Amygdala (tissue), 56 donors: ENCODE measurements at regions not wholly inside any gene's neighbourhood (a gene's known extent, or its start where the extent isn't known, plus 50 kb on each side); places are given as distances from the start of the nearest gene placed in this dataset.

Source experiments
- DNase-seq, 56 donors: peaks; one replicate each; lab custom pipeline; 2025; lab: John Stamatoyannopoulos, UW

DNA sequence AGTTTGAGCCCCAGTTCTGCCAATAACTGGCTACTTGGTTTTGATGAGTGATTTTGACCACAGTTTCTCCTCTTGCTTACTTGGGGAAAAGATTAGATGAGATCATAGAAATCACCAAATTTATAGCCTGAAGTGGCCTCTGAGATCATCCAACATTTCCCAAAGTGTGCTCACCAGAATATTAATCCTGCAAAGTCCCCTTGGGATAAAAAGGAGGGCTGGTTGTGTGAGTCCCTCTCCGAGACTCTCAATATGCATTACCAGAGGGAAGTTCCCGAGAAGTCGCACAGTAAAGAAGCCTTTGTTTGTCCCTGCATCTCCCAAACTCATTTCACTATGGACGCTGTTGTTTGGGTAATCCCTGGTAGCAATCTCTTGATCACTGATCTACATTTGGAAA, 88.4 kb upstream of the ADRA1B start:
- DNase-seq = no peak

- DNase-seq = no peak
Observed at GRCh38 chr5:159832073-159832472, 84.2 kb upstream of the ADRA1B start.

DNA sequence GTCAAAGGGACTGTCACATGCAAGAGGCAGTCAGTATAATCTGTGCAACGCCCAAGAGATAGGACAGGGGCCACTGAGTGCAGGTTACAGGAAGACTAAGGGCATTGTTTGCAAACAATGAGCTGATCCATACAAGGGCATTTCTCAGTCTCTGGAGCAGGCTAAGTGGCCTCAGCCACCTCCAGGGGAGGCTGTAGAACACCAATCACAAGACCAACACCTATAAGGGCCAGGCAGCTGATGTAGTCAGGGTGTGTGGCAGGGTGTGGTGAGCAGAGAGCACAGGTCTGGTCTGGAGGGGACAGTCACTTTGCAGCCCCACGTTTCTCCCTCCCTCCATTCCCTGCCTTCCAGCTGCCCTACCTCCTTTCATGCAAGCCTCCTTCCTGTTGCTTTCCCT, 83.2 kb upstream of the ADRA1B start:
- DNase-seq = no peak

DNA sequence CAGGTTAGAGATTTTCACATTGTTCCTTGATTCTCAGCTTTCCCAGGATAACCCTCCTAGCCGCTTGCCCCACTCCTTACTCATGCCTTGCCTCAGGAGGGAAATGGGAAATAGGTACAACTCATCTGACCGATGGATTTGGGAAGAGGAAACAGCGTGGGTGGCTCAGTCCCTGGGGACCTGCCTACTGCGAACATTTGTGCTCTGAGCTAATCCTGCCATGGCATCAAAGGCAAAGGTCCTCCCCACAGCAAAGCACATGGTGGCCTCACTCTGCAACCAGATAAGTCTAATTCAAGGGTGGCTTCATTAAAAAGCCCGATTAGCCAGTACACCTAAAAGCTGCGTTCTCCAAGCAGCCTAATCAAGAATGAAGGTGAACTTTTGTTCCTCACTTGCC, 82.4 kb upstream of the ADRA1B start:
- no peak for DNase-seq

DNA sequence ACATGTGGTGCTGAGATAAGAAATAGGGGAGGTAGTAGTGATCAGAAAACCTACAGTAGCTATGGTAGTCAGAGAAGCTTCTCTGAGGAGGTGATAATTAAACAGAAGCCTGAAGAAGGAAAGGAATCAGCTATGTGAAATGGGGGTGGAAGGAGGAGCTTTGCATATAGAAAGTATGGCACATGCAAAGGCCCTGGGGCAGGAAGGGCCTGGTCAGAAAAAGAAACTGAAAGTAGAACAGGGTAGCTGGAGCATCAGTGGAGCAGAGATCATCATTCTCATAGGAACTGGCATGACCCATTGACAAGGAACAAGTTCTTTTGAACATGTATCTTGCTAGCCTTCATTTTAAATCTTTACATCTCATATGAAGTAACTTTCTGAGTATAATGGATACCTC, 80.7 kb upstream of the ADRA1B start:
- DNase-seq = no peak

- DNase-seq = no peak
Observed at GRCh38 chr5:159836691-159837090, 79.6 kb upstream of the ADRA1B start.

- DNase-seq = no peak
Observed at GRCh38 chr5:159837860-159838259, 78.4 kb upstream of the ADRA1B start.

DNA sequence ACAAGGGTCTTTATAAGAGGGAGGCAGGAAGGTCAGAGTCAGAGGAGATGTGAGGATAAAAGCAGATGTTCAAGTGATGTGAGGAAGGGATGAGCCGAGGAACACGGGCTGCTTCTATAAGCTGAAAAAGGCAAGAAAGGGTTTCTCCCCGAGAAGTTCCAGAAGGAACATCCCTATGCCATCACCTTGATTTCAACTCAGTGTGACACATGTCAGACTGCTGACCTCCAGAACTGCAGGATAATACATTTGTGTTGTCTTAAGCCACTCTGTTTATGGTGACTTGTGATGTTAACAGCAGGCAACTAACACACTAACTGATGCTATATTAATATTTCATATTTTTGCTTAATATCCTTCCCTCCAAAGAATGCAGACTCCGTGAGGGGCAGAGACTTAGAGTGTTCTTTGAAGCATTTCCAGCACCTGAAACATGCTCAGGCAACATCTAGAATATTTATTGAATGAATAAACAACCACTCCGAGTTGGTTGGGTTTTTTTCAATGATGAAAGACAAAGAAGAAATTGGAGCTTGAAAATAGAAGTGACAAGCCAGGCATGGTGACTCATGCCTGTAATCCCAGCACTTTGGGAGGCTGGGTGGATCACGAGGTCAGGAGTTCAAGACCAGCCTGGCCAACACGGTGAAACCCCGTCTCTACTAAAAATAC, 77.6 kb upstream of the ADRA1B start:
- no peak for DNase-seq

- no peak for DNase-seq
Observed at GRCh38 chr5:159844267-159845121, 71.8 kb upstream of the ADRA1B start.

DNA sequence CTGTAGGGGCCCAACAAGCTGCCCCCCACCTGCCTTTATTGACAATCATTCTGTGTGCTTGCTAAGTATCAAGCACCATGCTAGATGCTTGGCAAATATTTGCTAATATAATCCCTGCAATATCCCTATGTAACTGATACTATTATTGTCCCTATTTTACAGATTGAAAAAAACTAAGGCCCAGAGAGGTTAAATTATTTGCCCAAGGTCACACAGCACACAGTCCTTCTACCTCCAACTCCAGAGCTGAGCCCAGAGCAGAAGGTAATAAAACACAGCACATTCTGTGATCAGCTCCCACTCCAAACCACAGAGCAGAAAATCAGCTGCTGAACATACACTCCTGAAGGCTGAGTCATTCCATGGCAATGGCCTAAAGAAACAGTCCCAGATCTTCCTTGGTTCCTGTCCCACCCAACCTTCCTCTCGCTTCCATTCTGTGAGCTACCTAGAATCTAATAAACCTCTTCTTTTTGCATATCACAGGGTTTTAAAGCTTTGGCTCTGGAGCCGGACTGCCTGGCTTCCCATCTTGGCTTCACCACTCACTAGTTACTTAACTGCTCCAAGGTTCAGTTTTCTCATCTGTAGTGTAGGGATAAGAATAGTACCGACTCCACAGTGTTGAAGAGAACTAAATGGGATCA, 66.7 kb upstream of the ADRA1B start:
- no peak for DNase-seq

DNA sequence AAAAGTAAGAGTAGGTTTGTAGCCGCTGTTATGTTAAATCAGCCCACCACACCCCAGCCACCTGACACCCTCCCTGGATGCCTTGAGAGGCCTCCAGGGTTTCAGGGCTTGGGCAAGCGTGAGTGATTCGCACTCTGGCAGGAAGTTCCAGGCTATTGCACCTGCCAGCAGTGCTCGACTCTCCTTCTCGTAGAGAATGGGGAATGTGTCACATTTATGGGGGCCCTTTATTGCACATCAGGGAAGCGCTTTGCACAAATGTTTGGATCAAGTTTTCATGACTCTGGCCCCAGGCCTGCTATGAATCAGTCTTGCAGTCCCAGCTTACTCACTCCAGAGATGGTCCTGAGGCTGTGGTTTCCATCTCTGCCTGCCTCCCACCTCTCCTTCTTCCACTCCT, 66.1 kb upstream of the ADRA1B start:
- no peak for DNase-seq

GRCh38 chr5:159851053-159851452, 65.2 kb upstream of the ADRA1B start:
- no peak for DNase-seq

DNA sequence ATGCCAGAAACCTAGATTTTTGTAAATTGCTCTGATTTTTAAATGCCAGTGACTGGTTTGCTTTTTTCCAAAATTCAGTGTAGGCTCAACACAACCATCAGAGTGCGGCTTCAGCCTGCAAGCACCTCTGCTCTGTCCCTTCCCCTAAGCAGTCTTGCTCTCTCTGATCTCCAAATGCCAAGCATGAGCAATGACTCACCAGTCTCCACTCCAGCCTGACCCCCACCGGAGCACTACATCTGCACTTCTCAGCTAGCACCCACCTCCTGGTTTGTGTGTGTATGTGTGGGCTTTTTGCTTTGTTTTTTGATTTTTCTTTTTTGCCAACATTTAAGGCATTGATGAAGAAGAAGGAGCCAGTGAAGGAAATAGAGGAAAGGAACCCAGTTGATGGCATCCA, 61.4 kb upstream of the ADRA1B start:
- no peak for DNase-seq

DNA sequence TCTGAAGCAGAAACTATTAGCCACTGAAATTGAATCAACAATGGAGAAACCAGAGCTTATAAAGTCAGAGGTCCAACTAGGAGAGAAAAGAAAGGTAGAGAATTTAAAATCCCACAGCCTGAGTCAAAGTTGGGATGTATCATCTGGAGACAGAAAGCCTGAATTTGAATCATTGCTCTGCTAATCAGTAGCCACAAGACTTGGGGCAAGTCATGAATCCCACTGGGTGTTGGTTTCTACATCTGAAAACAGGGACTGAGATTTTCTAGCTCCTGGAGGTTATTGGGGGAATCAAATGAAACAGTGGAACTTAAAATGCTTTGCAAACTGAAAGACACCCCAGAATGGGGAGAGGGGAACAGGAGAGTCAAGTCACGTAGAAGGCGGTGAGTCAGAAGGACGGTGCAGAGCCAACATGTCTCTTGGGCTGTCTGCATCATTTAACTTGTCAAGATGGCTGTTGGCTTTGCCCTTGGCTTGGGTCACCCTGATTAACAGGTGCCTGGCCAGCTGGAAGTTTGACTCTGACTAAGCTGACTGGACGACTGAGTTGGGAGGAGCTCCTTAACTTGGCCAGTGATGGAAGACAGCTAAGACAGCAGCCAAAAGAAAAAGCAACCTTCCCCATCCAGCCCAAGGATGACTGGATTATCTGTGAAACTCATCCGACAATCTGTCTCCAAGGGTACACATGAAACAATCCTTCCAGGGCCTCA, 60.6 kb upstream of the ADRA1B start:
- DNase-seq = no peak

- no peak for DNase-seq
Observed at GRCh38 chr5:159858871-159859270, 57.4 kb upstream of the ADRA1B start.

GRCh38 chr5:159861086-159861485, 55.2 kb upstream of the ADRA1B start:
- DNase-seq = no peak

GRCh38 chr5:159864885-159865691, 51.2 kb upstream of the ADRA1B start:
- no peak for DNase-seq

GRCh38 chr5:159866093-159866492, 50.2 kb upstream of the ADRA1B start:
- DNase-seq = no peak
